Upper lobe of left lung (tissue), 4 donors: ENCODE measurements at regions not wholly inside any gene's neighbourhood (a gene's known extent, or its start where the extent isn't known, plus 50 kb on each side); places are given as distances from the start of the nearest gene placed in this dataset.

Experiments
- EP300 ChIP-seq, 4 donors: sonication (generic); formaldehyde crosslinking; IDR thresholded peaks; one replicate each; pipeline ENCODE4 v1.5.1; 2017; ENCODE audit warnings: antibody characterized with exemption in 4 of 4, control low read depth in 2 of 4
- POLR2A ChIP-seq, 4 donors: fragments of 450-650 bp; IDR thresholded peaks; one replicate each; pipeline ENCODE4 v1.5.1; 2016 to 2017; ENCODE audit warnings: antibody characterized with exemption in 4 of 4, mild to moderate bottlenecking in 2 of 4
- POLR2AphosphoS5 ChIP-seq, 2 donors: sonication (generic); formaldehyde crosslinking; IDR thresholded peaks; one replicate each; pipeline ENCODE4 v1.5.1; 2017; ENCODE audit warnings: antibody characterized with exemption in 2 of 2
- TF ChIP-seq, protein P1 (sequence below), 6 experiments: fragments of 450-650 bp in 4 of 6; fragments of 200-600 bp in 2 of 6; sonication (generic) in 2 of 6; IDR thresholded peaks; one replicate each; pipeline ENCODE4 v1.5.1; 2016 to 2019; ENCODE audit warnings: antibody characterized with exemption in 6 of 6

DNA sequence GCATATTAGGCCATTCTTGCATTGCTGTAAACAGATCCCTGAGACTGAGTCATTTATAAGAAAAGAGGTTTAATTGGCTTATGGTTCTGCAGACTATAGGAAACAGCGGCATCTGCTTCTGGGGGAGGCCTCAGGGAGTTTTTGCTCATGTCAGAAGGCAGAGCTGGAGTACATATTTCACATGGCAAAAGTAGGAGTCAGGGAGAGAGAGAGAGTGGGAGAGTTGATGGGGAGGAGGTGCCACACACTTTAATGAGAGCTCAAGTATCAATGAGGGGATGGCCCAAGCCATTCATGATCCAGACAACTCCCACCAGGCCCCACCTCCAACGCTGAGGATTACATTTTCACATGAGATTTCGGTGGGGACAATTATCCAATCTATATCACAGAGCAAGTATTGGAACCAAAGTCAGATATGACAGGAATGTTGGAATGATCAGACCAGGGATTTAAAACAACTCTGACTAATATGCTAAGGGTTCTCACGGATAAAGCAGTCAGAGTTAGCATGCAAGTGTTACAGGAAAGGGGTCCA, 795.3 kb upstream of the CELF2 start:
- TF ChIP-seq, protein P1, sequence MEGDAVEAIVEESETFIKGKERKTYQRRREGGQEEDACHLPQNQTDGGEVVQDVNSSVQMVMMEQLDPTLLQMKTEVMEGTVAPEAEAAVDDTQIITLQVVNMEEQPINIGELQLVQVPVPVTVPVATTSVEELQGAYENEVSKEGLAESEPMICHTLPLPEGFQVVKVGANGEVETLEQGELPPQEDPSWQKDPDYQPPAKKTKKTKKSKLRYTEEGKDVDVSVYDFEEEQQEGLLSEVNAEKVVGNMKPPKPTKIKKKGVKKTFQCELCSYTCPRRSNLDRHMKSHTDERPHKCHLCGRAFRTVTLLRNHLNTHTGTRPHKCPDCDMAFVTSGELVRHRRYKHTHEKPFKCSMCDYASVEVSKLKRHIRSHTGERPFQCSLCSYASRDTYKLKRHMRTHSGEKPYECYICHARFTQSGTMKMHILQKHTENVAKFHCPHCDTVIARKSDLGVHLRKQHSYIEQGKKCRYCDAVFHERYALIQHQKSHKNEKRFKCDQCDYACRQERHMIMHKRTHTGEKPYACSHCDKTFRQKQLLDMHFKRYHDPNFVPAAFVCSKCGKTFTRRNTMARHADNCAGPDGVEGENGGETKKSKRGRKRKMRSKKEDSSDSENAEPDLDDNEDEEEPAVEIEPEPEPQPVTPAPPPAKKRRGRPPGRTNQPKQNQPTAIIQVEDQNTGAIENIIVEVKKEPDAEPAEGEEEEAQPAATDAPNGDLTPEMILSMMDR (IDR thresholded peaks at IDR 0.05), result no peak
- TF ChIP-seq POLR2AphosphoS5 (IDR thresholded peaks at IDR 0.05) (no peak), POLR2A (IDR thresholded peaks at IDR 0.05) (no peak), EP300 (IDR thresholded peaks at IDR 0.05) (no peak)
